ENCODE measurements at regions not wholly inside any gene's neighbourhood (a gene's known extent, or its start where the extent isn't known, plus 50 kb on each side); places are given as distances from the start of the nearest gene placed in this dataset.
A peak's percentile ranks its signal among the peaks of the same experiment; 100 is the strongest.

GRCh38 chr4:89486042-89486441 lies 178.4 kb upstream of the GPRIN3 start:
- H3K27me3 ChIP-seq (ENCODE audit: insufficient read depth, low read length): no peaks in the 10 kb centered on the region
- no peak overlapping the region for H3K18ac ChIP-seq (ENCODE audit: insufficient read length, low read depth, low read length)
- no peaks in the 10 kb centered on the region for H3K27me3 Mint-ChIP-seq (ENCODE audit: low read depth)
- H3K56ac ChIP-seq (ENCODE audit: insufficient read length, low read depth, low read length): no peak overlapping the region
- H3K23ac ChIP-seq (ENCODE audit: insufficient read length, low read depth, low read length): no peak overlapping the region
- no peak overlapping the region for H4K5ac ChIP-seq (ENCODE audit: insufficient read length, low read depth, low read length)
- no peak overlapping the region for H2BK5ac ChIP-seq (ENCODE audit: insufficient read length, low read length)
- H2AFZ ChIP-seq (ENCODE audit: low read length): no peak overlapping the region
- no peaks in the 10 kb centered on the region for H3K79me1 ChIP-seq (ENCODE audit: insufficient read depth, low read depth, low read length, poor library complexity, severe bottlenecking)
- no peak overlapping the region for H3K9ac ChIP-seq (ENCODE audit: extremely low read depth, insufficient read length, low read length)
- WGBS (ENCODE audit: extremely low coverage, insufficient read length, low lambda C conversion rate): no CpG with 5 or more reads among the region's 3 CpGs
- peaks cover 0 to 5% of the 10 kb centered on the region in 2 experiments; a peak in 2 of 5 replicates for H3K9me3 Mint-ChIP-seq
- H4K8ac ChIP-seq (replicated peaks; ENCODE audit: insufficient read length, low read depth, low read length): no peak overlapping the region
- no peak overlapping the region for H2BK12ac ChIP-seq (ENCODE audit: insufficient read length, low read depth, low read length)
- no peak overlapping the region for H3K27ac ChIP-seq (ENCODE audit: insufficient read length, low read depth, low read length)
- no peaks in the 10 kb centered on the region for H3K4me1 ChIP-seq (ENCODE audit: insufficient read depth, low read length)
- H2AK5ac ChIP-seq (ENCODE audit: insufficient read length, low read length): no peak overlapping the region
- H2BK120ac ChIP-seq (ENCODE audit: low read depth, low read length, poor library complexity, severe bottlenecking): no peak overlapping the region
- peak; percentile 34; the same call in 2 of the 3 replicates for TF ChIP-seq CTCF (conservative IDR thresholded peaks at IDR 0.05)
- no peak overlapping the region for H3K4me3 Mint-ChIP-seq
- H3K4me2 ChIP-seq (ENCODE audit: insufficient read depth, insufficient read length, low read length): no peak overlapping the region
- no peaks in the 10 kb centered on the region for H3K79me2 ChIP-seq (ENCODE audit: insufficient read depth, low read length)
- H4K91ac ChIP-seq (ENCODE audit: insufficient read length, low read depth, low read length): no peak overlapping the region
- no peaks in the 10 kb centered on the region for H3K23me2 ChIP-seq (ENCODE audit: insufficient read length, low read depth, low read length, poor library complexity, severe bottlenecking)
- no peak for DNase-seq
- no peak overlapping the region for H3T11ph ChIP-seq (ENCODE audit: low read length)
- no peaks in the 10 kb centered on the region for H3K9me3 ChIP-seq (ENCODE audit: control insufficient read depth, low read depth, low read length)
- no peak overlapping the region for H3K27ac Mint-ChIP-seq
- no peaks in the 10 kb centered on the region for H4K20me1 ChIP-seq (ENCODE audit: control insufficient read depth, insufficient read depth, insufficient read length)
- H3K14ac ChIP-seq (ENCODE audit: insufficient read depth, low read length): no peak overlapping the region
- peaks cover 5 to 7% of the 10 kb centered on the region in 2 experiments for H3K4me1 Mint-ChIP-seq
- peaks cover 2 to 4% (median 3%) of the 10 kb centered on the region in 3 experiments; a peak in 3 of 7 replicates for H3K36me3 Mint-ChIP-seq (ENCODE audit: insufficient read depth in 1 of 3, low read depth in 3 of 3)
- H2BK20ac ChIP-seq (ENCODE audit: low read depth, low read length, poor library complexity, severe bottlenecking): no peak overlapping the region
- no peak overlapping the region for H2BK15ac ChIP-seq (ENCODE audit: low read depth, low read length)
- no peak overlapping the region for H3K4ac ChIP-seq (ENCODE audit: low read depth, low read length)

Data from H9 (cell line).